ENCODE measurements at regions not wholly inside any gene's neighbourhood (a gene's known extent, or its start where the extent isn't known, plus 50 kb on each side); places are given as distances from the start of the nearest gene placed in this dataset.

DNA sequence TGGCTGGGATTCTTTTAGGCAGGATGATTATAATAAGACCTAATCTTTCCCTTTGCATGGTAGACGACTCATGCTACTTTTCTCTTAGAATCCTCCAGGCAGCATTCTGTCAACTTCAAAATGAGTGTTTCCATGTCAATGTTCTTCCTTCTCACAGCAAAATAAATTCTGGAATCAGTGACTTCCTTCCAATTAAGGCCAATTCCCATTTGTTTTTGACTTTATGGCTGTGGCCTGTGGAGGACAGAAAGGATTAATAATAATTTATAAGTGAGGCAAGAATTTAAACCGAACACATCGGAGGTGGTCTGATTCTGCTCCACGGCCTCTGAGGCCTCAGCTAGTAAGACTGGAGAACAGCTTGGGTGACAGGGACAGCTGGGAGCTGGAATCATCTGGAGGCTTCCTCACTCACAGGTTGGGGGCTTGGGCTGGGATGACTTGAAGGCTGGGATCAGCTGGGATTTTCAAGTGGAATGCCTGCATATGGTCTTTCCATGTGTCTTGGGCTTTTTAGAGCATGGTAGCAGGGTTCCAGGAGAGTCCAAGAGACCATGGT, 241.8 kb upstream of the MCTP2 start:
- DNase-seq = no peak
- TF ChIP-seq POLR2A (IDR thresholded peaks at IDR 0.05) = no peak
- TF ChIP-seq, protein P1, sequence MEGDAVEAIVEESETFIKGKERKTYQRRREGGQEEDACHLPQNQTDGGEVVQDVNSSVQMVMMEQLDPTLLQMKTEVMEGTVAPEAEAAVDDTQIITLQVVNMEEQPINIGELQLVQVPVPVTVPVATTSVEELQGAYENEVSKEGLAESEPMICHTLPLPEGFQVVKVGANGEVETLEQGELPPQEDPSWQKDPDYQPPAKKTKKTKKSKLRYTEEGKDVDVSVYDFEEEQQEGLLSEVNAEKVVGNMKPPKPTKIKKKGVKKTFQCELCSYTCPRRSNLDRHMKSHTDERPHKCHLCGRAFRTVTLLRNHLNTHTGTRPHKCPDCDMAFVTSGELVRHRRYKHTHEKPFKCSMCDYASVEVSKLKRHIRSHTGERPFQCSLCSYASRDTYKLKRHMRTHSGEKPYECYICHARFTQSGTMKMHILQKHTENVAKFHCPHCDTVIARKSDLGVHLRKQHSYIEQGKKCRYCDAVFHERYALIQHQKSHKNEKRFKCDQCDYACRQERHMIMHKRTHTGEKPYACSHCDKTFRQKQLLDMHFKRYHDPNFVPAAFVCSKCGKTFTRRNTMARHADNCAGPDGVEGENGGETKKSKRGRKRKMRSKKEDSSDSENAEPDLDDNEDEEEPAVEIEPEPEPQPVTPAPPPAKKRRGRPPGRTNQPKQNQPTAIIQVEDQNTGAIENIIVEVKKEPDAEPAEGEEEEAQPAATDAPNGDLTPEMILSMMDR (IDR thresholded peaks at IDR 0.05) = no peak

DNA sequence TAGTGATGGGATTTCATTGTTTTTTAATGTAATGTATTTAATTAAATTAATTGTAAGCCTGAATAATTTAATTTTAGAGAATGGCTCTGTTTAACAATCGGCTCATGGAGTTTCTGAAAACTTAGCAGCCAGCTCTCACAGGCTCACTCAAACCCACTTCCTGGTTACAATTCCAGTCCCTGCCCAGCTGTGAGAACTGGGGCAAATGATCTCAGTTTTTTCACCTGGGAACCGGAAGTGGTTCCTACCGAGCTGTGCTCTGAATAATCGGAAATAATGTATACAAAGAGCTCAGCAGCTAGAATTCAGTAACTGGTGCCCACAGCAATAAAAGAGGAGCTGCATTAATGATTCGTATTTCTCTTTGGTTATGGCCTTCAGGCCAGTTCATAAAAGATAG, 244.3 kb upstream of the MCTP2 start:
- TF ChIP-seq, protein P1 (IDR thresholded peaks at IDR 0.05) = no peak
- TF ChIP-seq POLR2A (IDR thresholded peaks at IDR 0.05) = no peak
- intact Hi-C loops (cut with DNase I) = no loop called here
- Histone ChIP-seq H3K4me1 (no peaks in the 10 kb centered on the region), H3K4me3 (no peak overlapping the region), H3K9me3 (no peaks in the 10 kb centered on the region), H3K27ac (no peak overlapping the region), H3K36me3 (replicated peaks in 1 of 2; ENCODE audit: insufficient read depth in 1 of 2, low read depth in 2 of 2) (no peaks in the 10 kb centered on the region), H3K27me3 (no peaks in the 10 kb centered on the region)
- ATAC-seq = no peak
- WGBS, 2 donors = 60 to 70% methylated on average over 5 of the region's 5 CpGs
- DNase-seq = no peak

More for the DNA sequence above, 241.8 kb upstream of the MCTP2 start:
- 73 to 76% methylated on average over 4 of the region's 4 CpGs for WGBS, 2 donors
- no peak for ATAC-seq
- H3K4me1 ChIP-seq = no peaks in the 10 kb centered on the region
- H3K9me3 ChIP-seq = no peaks in the 10 kb centered on the region
- no peak overlapping the region for H3K27ac ChIP-seq
- intact Hi-C loops (cut with DNase I) = no loop called here
- no peaks in the 10 kb centered on the region for H3K36me3 ChIP-seq (replicated peaks in 1 of 2; ENCODE audit: insufficient read depth in 1 of 2, low read depth in 2 of 2)
- no peak overlapping the region for H3K4me3 ChIP-seq
- no peaks in the 10 kb centered on the region for H3K27me3 ChIP-seq

DNA sequence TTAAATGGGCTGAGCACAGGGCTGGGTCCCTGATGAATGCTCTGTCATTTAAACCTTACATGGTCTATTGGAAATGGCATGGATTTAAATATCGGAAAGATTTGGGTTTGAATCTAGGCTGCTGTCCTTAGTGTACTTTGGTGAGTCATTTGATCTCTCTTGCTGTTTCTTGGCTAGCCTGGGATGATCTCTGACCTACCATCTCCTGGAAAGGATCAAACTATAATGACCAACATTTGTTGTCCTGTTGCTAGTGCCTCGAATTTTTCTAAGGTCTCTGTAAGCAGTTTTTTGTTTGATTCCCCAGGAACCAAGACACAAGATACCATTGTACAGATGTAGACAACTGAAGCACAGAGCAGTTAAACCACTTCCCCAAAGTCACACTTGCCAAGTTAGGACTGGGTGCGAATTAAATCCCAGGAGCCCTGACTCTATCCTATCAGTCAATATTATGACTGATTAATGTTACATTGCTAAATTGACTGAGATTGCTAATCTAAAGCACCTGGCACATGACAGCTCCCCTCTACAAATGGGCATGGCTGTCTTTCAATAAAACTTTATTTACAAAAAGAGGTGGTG, 244.9 kb upstream of the MCTP2 start:
- DNase-seq = no peak
- Histone ChIP-seq H3K4me1 (no peaks in the 10 kb centered on the region), H3K36me3 (replicated peaks in 1 of 2; ENCODE audit: insufficient read depth in 1 of 2, low read depth in 2 of 2) (no peaks in the 10 kb centered on the region), H3K27me3 (no peaks in the 10 kb centered on the region), H3K4me3 (no peak overlapping the region), H3K9me3 (no peaks in the 10 kb centered on the region), H3K27ac (no peak overlapping the region)
- 61 to 65% methylated on average over 3 of the region's 3 CpGs for WGBS, 2 donors
- no peak for TF ChIP-seq POLR2A (IDR thresholded peaks at IDR 0.05)
- TF ChIP-seq, protein P1 (IDR thresholded peaks at IDR 0.05) = no peak
- intact Hi-C loops (cut with DNase I) = no loop called here
- peak; percentile 56 for ATAC-seq

DNA sequence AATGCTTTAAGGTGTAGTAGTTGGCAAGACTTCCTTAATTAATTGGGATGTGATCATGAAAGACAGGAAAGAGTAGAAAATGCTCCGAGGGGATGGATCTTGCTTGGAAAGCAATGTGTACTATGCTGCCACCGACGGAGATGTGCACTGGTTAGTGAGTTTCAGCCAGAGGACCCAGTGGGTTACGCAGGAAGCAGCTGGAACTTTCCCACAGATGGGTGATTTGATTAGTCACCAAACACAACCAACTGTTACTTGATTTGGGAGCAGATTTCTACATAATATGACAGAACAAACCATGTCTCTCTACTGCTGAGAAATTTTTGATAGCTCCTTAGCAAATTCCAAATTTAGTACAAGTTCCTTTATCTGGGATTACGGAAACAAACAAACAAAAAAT, 245.4 kb upstream of the MCTP2 start:
- Histone ChIP-seq H3K36me3 (replicated peaks in 1 of 2; ENCODE audit: insufficient read depth in 1 of 2, low read depth in 2 of 2) (no peaks in the 10 kb centered on the region), H3K4me3 (no peak overlapping the region), H3K27ac (no peak overlapping the region), H3K9me3 (no peaks in the 10 kb centered on the region), H3K4me1 (no peaks in the 10 kb centered on the region), H3K27me3 (no peaks in the 10 kb centered on the region)
- no peak for ATAC-seq
- 38 to 41% methylated on average over 5 of the region's 5 CpGs for WGBS, 2 donors
- DNase-seq = peak in 3 of 4 donors; percentile 15 to 19 (median 17)
- intact Hi-C loops (cut with DNase I) = no loop called here
- TF ChIP-seq, protein P1 (IDR thresholded peaks at IDR 0.05) = no peak
- no peak for TF ChIP-seq POLR2A (IDR thresholded peaks at IDR 0.05)

DNA sequence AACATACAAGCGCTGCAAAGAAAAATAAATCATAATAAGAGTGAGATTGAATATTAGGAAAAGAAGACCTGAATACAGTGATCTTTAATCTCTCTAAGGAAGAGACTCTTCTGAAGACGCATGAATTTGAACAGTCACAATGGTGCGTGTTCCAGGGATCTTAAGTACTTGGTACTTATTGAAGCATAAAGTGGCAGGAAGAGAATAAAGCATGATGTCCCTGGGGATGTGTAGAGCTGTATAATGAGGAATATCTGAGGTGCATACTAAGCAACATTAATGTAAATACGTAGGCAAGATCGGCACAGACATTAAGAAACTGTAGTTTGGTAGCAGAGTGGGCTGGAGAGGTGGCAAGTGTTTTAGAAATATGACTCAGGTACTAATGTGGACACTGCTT, 246.2 kb upstream of the MCTP2 start:
- Histone ChIP-seq H3K4me1 (no peaks in the 10 kb centered on the region), H3K9me3 (no peaks in the 10 kb centered on the region), H3K4me3 (no peak overlapping the region), H3K36me3 (replicated peaks in 1 of 2; ENCODE audit: insufficient read depth in 1 of 2, low read depth in 2 of 2) (no peaks in the 10 kb centered on the region), H3K27me3 (no peaks in the 10 kb centered on the region), H3K27ac (no peak overlapping the region)
- no peak for DNase-seq
- intact Hi-C loops (cut with DNase I) = no loop called here
- no peak for ATAC-seq
- no peak for TF ChIP-seq POLR2A (IDR thresholded peaks at IDR 0.05)
- TF ChIP-seq, protein P1 (IDR thresholded peaks at IDR 0.05) = no peak
- WGBS, 2 donors = 59 to 70% methylated on average over 5 of the region's 5 CpGs
